Urothelium cell line (cell line): ENCODE measurements at regions not wholly inside any gene's neighbourhood (a gene's known extent, or its start where the extent isn't known, plus 50 kb on each side); places are given as distances from the start of the nearest gene placed in this dataset.
A peak's percentile ranks its signal among the peaks of the same experiment; 100 is the strongest.

Experiments used
- DNase-seq: peaks from one replicate; pipeline ENCODE4 v3.0.0; 2011; ENCODE audit warnings: low spot score, mixed read lengths
- FAIRE-seq: peaks from 2 replicates; lab custom pipeline; 2011; peaks lifted over from hg19 to GRCh38; lab: Jason Lieb, UNC

DNA sequence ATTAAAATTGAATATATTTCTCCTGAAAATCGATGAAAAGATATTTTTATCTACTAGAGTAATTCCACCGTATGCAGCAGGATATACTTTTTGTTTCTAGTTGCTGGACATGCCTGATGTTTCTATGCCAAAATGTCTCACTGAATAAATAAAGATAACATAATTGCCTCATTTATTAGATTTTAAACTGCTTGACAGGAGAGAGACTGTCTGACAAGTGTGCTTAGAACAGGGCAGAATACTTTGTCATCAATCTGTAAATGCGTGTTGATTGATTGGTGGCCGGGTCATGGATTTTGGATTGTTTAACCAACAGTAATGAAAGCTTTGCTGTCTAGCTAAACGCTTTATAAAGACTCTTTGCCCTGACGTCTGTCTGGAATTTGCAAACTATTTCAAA is 339.0 kb downstream of the CHRM3 start:
- DNase-seq: no peak

DNA sequence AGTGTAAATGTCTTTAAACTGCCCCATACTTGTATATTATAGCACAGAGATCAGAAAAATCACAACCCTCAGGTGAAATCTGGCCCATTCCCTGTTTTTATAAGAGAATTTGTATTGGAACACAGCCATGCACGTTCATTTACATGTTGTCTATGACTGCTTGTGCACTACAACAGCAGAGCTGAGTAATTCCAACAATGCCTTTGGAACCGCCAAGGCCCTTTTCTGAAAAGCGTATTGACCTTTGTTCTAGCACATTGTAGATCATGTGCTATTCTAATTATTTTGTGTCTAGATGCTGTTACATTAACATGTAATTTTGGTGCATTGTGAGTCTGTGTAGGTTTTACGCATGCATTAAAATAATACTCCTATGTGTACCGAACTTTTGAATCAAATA is 339.6 kb downstream of the CHRM3 start:
- DNase-seq (no peak), FAIRE-seq (no peak)

More for the DNA sequence above, 339.0 kb downstream of the CHRM3 start:
- FAIRE-seq: no peak

GRCh38 chr1:239730378-239730777 is 344.0 kb downstream of the CHRM3 start:
- DNase-seq: no peak
- FAIRE-seq: no peak

DNA sequence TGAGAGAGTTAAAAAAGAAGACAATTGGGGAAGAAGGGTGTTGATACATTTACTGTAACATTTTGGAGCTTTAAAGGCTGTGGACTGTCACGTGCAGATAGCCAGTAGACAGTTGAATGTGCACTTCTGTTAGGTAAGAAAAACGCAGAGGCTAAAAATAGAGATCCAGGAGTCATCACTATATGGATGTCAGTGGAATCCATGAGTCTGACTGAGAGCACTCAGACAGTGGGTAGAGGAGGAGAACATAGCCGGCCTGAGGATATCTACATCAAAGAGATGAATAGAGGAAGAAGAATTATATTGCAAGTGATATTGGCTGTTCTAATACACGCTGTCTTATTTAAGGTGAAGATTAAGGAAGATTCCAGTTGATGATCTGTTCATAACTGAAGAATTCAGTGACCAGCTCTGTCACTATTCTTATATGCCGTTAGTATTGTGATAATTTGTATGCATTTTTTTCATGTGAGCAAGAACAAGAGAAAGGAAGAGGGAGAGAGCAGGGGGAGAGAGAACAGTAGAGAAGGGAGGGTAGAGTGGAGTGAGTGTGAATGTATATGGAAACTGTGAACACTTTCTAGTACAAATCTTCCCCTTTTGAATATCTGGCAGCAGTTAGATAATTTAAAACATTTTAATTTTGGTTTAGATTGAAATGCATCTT is 344.8 kb downstream of the CHRM3 start:
- DNase-seq: no peak
- FAIRE-seq: no peak

GRCh38 chr1:239732770-239733169 is 346.4 kb downstream of the CHRM3 start:
- FAIRE-seq: no peak

GRCh38 chr1:239733995-239734394 is 347.6 kb downstream of the CHRM3 start:
- DNase-seq (no peak), FAIRE-seq (no peak)

More at GRCh38 chr1:239732770-239733169, 346.4 kb downstream of the CHRM3 start:
- no peak for DNase-seq

- DNase-seq (no peak), FAIRE-seq (no peak)
These were observed 348.7 kb downstream of the CHRM3 start for GRCh38 chr1:239735111-239735510.

DNA sequence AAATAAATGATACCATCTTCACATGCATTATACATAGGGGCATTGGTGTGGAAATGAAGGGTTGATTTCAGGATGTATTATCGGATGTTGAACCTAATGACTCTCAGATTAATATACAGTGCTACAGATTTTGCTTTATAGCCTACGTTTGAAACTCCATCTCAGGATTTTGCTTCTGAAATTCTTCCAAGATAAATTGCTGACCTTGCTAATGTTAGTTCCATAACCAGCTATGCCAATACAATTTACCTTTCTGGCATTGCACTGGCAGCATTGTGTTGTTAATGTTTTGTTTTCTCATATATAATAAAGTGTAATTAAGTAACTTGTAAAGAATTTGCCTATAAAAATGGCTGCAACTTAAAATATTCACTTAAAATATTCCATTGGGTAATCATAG is 350.1 kb downstream of the CHRM3 start:
- FAIRE-seq (no peak), DNase-seq (no peak)

GRCh38 chr1:239739375-239739774 is 352.3 kb upstream of the FMN2 start:
- DNase-seq (no peak), FAIRE-seq (no peak)

DNA sequence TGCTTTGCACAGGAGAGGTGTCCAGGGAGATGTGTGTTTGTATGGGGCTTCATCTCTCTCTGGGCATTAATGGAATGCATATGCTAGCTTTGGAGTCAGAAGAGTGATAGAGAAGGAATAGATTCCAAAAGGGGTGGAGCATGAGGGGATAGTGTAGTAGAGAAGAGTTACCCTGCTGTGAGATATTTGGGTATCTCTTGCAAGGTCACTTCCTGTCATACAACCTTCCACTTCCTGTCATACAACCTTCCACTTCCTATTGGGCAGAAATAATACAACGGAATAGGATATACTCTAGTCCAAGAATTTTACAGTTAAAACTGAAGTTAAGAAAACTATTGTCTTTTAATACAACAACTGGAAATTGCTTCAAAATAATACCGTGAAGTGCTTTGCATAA is 351.8 kb upstream of the FMN2 start:
- DNase-seq (no peak), FAIRE-seq (no peak)

- FAIRE-seq (no peak), DNase-seq (no peak)
These were observed 349.1 kb upstream of the FMN2 start for GRCh38 chr1:239742416-239743109.

DNA sequence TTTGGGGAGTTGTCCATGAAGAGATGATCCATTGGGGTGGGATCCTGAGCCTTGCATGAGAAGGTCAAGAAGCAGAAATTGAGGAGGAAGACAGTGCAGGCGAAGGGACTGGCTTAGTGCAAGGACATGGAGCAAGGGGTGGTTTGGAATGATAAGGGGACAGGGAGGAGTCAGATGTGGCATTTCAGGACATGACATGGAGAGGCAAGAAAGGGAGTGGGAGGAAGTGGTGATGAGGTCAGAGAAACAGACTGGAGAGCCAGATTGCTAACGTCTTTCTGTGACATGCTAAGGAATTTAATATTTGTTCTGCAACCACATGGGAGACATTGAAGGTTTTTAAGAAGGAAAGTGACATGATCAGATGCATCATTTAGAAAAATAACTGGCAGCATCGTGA is 346.8 kb upstream of the FMN2 start:
- no peak for DNase-seq
- no peak for FAIRE-seq

- FAIRE-seq: no peak
- DNase-seq: no peak
These were observed 336.4 kb upstream of the FMN2 start for GRCh38 chr1:239755107-239755912.

- FAIRE-seq (peak; percentile 27), DNase-seq (no peak)
These were observed 334.0 kb upstream of the FMN2 start for GRCh38 chr1:239757716-239758115.

DNA sequence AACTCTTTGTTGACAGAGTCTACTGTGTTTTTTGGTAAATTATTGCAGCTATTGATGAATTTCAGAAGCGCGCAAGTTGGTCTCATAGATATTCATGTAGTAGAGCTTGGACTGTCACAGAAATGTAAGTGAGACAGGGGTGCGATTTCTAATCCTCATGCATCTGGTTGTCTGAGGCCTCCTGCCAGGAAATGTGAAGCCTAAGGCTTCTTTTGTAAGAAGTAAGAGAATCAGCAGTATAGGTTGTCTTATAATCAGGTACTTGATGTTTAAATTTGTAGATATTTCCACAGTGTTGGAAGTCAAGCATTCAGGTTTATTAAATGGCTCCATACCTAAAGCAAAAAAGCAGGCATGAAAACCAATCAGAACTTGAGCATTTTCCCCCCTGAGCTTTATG is 332.9 kb upstream of the FMN2 start:
- no peak for FAIRE-seq
- no peak for DNase-seq

DNA sequence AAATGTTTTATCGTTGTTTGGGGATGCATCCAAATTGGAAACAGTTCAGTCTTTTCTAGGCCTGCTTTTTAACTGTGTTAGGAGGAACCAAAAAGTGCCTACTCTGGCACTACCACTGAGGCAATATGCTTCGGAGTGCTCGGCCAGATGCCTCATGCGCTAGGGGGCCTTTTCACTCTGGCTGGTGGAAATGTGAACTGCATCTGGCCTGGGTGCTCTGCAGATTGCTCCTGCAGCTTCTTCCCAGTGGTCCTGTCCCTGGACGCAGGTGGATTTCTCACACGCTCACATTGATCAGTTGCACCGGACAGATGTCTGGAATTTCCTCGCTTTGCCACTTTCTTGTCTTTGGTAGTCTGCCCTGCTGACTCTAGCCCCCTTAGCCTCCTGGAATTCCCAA is 330.2 kb upstream of the FMN2 start:
- no peak for FAIRE-seq
- DNase-seq: no peak

GRCh38 chr1:239763850-239764249 is 327.8 kb upstream of the FMN2 start:
- DNase-seq: no peak

DNA sequence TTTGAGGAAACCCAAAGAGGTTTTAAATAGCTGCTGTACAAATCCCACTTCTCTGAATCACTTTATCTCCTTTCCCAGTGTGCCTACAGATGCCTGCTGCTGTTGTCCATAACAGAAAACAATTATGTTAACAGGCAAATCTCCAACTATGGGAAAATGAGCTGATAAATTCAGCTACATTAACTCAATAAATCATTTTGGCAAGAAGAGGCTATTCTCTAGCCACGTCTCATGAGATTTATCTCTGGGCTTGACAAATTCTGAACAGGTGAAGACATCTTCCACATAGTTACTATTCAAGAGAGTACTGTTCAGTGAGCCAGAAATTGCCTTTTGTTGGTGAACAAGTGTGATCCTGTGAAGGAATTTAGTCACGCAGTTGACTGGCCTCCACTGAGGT is 327.1 kb upstream of the FMN2 start:
- no peak for DNase-seq
- no peak for FAIRE-seq

More at GRCh38 chr1:239763850-239764249, 327.8 kb upstream of the FMN2 start:
- no peak for FAIRE-seq

GRCh38 chr1:239765163-239765562 is 326.5 kb upstream of the FMN2 start:
- no peak for DNase-seq
- no peak for FAIRE-seq

- no peak for DNase-seq
- FAIRE-seq: no peak
These were observed 320.1 kb upstream of the FMN2 start for GRCh38 chr1:239771550-239771949.

GRCh38 chr1:239772446-239772845 is 319.2 kb upstream of the FMN2 start:
- FAIRE-seq: no peak

DNA sequence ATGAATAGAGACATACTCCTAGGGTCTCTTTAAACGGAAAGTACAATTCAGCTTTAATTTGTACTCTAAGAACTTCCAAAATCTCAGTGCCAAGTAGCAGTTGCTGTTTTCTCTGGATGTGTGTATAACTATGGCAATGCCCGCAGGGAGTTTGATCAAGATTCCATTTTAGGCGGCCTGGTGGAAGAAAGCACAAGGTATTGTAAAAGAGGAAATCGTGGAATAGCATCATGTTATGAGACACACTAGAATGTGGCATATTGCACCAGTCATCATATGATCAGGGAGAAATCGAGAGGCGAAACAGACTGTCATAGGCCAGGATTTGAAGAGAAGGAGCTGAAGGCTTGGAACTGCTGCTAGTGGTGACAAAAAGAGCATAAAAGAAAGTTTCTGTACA is 316.2 kb upstream of the FMN2 start:
- DNase-seq (no peak), FAIRE-seq (no peak)

More at GRCh38 chr1:239772446-239772845, 319.2 kb upstream of the FMN2 start:
- no peak for DNase-seq
